Thyroid gland (tissue), 4 donors: ENCODE measurements at regions not wholly inside any gene's neighbourhood (a gene's known extent, or its start where the extent isn't known, plus 50 kb on each side); places are given as distances from the start of the nearest gene placed in this dataset.

Experiments used
- DNase-seq, 2 donors: peaks; one replicate each; pipeline ENCODE4 v3.0.0-alpha.2; 2019
- H3K27ac ChIP-seq, 3 donors: fragments of 200-600 bp; sonication (generic); 1 replicate in 2 of 3; 2 replicates in 1 of 3; pipeline ENCODE4 v1.5.1; 2016 to 2019; ENCODE audit warnings: mild to moderate bottlenecking in 1 of 3, moderate library complexity in 1 of 3
- H3K27me3 ChIP-seq: fragments of 200-600 bp; sonication (generic); one replicate; pipeline ENCODE4 v1.5.1; 2019
- H3K36me3 ChIP-seq, 2 donors: fragments of 200-600 bp; sonication (generic); one replicate each; pipeline ENCODE4 v1.5.1; 2016 to 2019
- H3K4me1 ChIP-seq, 2 donors: fragments of 200-600 bp; sonication (generic); one replicate each; pipeline ENCODE4 v1.5.1; 2017 to 2019
- H3K4me3 ChIP-seq, 3 donors: fragments of 200-600 bp; sonication (generic); replicated peaks in 1 of 3; 1 replicate in 2 of 3; 2 replicates in 1 of 3; pipeline ENCODE4 v1.5.1; 2016; ENCODE audit warnings: mild to moderate bottlenecking in 1 of 3
- H3K9me3 ChIP-seq: fragments of 200-600 bp; sonication (generic); one replicate; pipeline ENCODE4 v1.5.1; 2017
- POLR2A ChIP-seq, 2 donors: fragments of 450-650 bp; IDR thresholded peaks; one replicate each; pipeline ENCODE4 v1.6.1; 2017; ENCODE audit warnings: antibody characterized with exemption in 2 of 2, mild to moderate bottlenecking in 2 of 2, moderate library complexity in 1 of 2
- WGBS, 2 donors: methylation state at CpG; one replicate each; pipeline ENCODE4 v1.1.5; 2017; 5-methylcytosine and 5-hydroxymethylcytosine counted together
- intact Hi-C: fragments of 100-400 bp; cut with DNase I; formaldehyde crosslinking; loops from one replicate; pipeline ENCODE4 v1.15.1; 2023
- TF ChIP-seq, protein P1 (sequence below), 6 experiments: fragments of 200-600 bp in 3 of 6; fragments of 450-650 bp in 3 of 6; sonication (generic) in 3 of 6; IDR thresholded peaks; one replicate each; pipeline ENCODE4 v1.5.1; 2016 to 2019; ENCODE audit warnings: antibody characterized with exemption in 6 of 6, mild to moderate bottlenecking in 2 of 6, inconsistent platforms in 1 of 6, moderate library complexity in 1 of 6

DNA sequence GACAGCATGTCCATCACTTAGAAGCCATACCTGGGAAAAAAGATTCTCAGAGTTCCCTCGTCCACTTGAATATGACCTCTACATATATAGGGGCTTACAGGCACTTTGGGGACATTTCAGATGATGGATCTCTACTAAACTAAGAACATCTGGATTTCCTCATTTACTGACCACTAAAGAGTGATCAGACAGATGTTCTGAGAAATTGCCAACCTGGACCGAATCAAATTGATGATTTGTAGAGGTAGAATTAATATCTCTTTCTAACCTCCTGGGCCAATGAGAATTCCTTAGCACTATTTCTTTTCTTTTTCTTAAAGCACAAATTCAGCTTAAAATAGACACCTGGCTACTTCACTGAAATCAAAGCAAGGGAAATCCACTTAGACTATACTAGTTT lies 422.7 kb downstream of the MTRR start:
- no peak overlapping the region for H3K27ac ChIP-seq
- no peaks in the 10 kb centered on the region for H3K27me3 ChIP-seq
- no peaks in the 10 kb centered on the region for H3K36me3 ChIP-seq
- H3K4me3 ChIP-seq = no peak overlapping the region
- H3K4me1 ChIP-seq = no peaks in the 10 kb centered on the region
- WGBS, 2 donors = 80 to 88% methylated on average over 2 of the region's 2 CpGs
- intact Hi-C loops = no loop called here
- no peaks in the 10 kb centered on the region for H3K9me3 ChIP-seq
- DNase-seq = no peak
- TF ChIP-seq, protein P1, sequence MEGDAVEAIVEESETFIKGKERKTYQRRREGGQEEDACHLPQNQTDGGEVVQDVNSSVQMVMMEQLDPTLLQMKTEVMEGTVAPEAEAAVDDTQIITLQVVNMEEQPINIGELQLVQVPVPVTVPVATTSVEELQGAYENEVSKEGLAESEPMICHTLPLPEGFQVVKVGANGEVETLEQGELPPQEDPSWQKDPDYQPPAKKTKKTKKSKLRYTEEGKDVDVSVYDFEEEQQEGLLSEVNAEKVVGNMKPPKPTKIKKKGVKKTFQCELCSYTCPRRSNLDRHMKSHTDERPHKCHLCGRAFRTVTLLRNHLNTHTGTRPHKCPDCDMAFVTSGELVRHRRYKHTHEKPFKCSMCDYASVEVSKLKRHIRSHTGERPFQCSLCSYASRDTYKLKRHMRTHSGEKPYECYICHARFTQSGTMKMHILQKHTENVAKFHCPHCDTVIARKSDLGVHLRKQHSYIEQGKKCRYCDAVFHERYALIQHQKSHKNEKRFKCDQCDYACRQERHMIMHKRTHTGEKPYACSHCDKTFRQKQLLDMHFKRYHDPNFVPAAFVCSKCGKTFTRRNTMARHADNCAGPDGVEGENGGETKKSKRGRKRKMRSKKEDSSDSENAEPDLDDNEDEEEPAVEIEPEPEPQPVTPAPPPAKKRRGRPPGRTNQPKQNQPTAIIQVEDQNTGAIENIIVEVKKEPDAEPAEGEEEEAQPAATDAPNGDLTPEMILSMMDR (IDR thresholded peaks at IDR 0.05) = no peak
- no peak for TF ChIP-seq POLR2A (IDR thresholded peaks at IDR 0.05)

DNA sequence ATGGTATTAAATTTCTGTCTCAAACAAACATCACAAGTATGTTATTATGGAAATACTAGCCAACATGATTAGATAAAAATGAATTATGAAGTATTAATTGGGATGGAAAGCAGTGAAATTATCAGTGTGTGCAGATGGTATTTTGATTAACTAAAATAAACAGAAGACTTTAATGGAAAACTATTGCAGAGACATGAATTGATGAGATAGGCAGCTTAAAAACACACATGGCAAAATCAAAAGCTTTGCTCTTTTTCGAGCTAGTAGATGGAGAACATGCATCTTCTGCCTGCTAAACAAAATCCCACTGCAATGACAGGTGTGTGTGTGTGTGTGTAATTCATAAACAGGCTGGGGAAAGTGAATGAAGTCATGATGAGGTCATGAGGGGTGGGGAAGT lies 426.2 kb downstream of the MTRR start:
- H3K9me3 ChIP-seq = no peaks in the 10 kb centered on the region
- H3K36me3 ChIP-seq = no peaks in the 10 kb centered on the region
- 81 to 86% methylated on average over 1 of the region's 1 CpG for WGBS, 2 donors
- intact Hi-C loops = no loop called here
- no peak overlapping the region for H3K4me3 ChIP-seq
- no peaks in the 10 kb centered on the region for H3K27me3 ChIP-seq
- no peaks in the 10 kb centered on the region for H3K4me1 ChIP-seq
- no peak overlapping the region for H3K27ac ChIP-seq
- DNase-seq = no peak
- TF ChIP-seq POLR2A (IDR thresholded peaks at IDR 0.05) = no peak
- TF ChIP-seq, protein P1 (IDR thresholded peaks at IDR 0.05) = no peak

DNA sequence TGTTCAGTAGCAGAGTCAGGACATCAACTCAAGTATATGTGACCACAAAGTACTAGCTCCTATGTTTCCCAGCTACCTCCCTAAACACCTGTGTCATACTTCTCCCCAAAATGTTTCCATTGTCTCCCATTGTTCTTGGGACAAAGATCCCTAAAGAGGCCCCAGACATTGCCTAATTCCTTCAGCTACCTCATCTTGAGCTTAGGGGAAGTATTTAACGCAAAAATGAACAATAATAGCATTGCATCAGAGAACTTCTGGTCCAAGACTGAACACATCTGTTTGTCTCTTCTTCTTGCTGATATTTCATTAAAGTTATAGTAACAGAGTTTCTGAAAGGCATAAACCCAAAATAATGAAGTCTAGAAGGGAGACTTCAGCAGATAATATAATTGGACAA lies 430.8 kb downstream of the MTRR start:
- H3K27ac ChIP-seq = no peak overlapping the region
- DNase-seq = no peak
- no peaks in the 10 kb centered on the region for H3K36me3 ChIP-seq
- WGBS, 2 donors = 88 to 90% methylated on average over 1 of the region's 1 CpG
- no peaks in the 10 kb centered on the region for H3K9me3 ChIP-seq
- TF ChIP-seq POLR2A (IDR thresholded peaks at IDR 0.05) = no peak
- TF ChIP-seq, protein P1 (IDR thresholded peaks at IDR 0.05) = no peak
- intact Hi-C loops = no loop called here
- H3K27me3 ChIP-seq = no peaks in the 10 kb centered on the region
- no peak overlapping the region for H3K4me3 ChIP-seq
- no peaks in the 10 kb centered on the region for H3K4me1 ChIP-seq

DNA sequence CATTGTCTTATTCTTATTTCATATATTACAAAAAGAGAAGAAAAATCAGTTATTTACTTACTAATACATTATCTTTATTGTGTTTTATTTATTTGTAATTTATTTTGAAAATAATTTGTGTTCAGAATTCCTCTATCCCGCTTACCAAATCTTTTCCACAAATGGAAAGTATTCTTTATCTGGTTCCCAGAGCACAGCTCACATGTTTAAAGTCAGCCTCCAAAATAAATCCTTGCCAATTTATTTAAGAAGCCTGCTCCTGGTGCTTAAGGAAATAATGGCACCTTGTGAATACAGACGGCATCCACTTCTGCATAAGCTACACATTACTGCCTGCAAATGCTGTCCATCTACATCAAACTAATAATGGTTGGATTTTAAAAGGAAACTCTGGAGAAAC lies 435.4 kb downstream of the MTRR start:
- no peak overlapping the region for H3K27ac ChIP-seq
- TF ChIP-seq, protein P1 (IDR thresholded peaks at IDR 0.05) = no peak
- TF ChIP-seq POLR2A (IDR thresholded peaks at IDR 0.05) = no peak
- no peaks in the 10 kb centered on the region for H3K27me3 ChIP-seq
- H3K36me3 ChIP-seq = no peaks in the 10 kb centered on the region
- H3K4me1 ChIP-seq = no peaks in the 10 kb centered on the region
- no peaks in the 10 kb centered on the region for H3K9me3 ChIP-seq
- no peak overlapping the region for H3K4me3 ChIP-seq
- 59 to 61% methylated on average over 2 of the region's 2 CpGs for WGBS, 2 donors
- DNase-seq = no peak
- intact Hi-C loops = no loop called here

DNA sequence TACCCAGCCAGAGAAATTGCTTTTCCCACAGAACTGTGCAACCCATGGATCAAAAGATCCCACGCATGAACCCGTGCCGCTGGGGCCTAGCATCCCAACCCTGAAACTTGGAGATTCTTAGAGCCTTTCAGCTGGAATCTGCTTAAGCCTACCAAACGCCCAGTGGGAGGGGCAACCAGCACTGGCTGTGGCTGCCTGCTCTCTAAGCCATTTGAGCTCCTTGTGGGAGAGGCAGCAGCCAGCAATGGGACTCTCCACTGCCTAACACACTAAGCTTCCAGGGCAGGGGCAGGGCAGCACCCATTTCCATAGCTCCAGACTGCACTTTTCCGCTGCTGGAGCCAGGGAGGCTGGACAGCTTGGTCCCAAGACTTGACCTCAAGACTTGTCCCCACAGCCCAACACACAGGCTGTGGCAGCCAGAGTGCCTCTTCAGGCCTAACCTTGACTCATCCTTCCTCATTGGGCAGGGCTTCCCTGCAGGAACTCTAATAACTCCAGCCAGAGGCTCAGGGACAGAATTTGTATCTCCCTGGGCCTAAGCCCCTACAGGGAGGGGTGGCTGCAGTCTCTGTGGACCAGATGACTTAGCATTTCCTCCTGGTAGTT lies 437.4 kb downstream of the MTRR start:
- 60 to 100% methylated on average over 2 to 3 of the region's 5 CpGs for WGBS, 2 donors
- DNase-seq = no peak
- TF ChIP-seq POLR2A (IDR thresholded peaks at IDR 0.05) = no peak
- TF ChIP-seq, protein P1 (IDR thresholded peaks at IDR 0.05) = no peak
- H3K27ac ChIP-seq = no peak overlapping the region
- no peaks in the 10 kb centered on the region for H3K27me3 ChIP-seq
- no peak overlapping the region for H3K4me3 ChIP-seq
- intact Hi-C loops = no loop called here
- no peaks in the 10 kb centered on the region for H3K4me1 ChIP-seq
- H3K36me3 ChIP-seq = no peaks in the 10 kb centered on the region
- H3K9me3 ChIP-seq = no peaks in the 10 kb centered on the region
